HG02588 (cell line): ENCODE measurements at regions not wholly inside any gene's neighbourhood (a gene's known extent, or its start where the extent isn't known, plus 50 kb on each side); places are given as distances from the start of the nearest gene placed in this dataset.
A peak's percentile ranks its signal among the peaks of the same experiment; 100 is the strongest.

Experiments
- ATAC-seq: cut with Tn5 transposase; IDR thresholded peaks from one replicate; pipeline ENCODE4 v1.9.1; 2021; ENCODE audit warnings: mild to moderate bottlenecking, moderate library complexity; ENCODE audit not compliant: unreplicated experiment

- no peak for ATAC-seq
These were observed 137.0 kb upstream of the TNFAIP3 start for GRCh38 chr6:137729866-137730629.

DNA sequence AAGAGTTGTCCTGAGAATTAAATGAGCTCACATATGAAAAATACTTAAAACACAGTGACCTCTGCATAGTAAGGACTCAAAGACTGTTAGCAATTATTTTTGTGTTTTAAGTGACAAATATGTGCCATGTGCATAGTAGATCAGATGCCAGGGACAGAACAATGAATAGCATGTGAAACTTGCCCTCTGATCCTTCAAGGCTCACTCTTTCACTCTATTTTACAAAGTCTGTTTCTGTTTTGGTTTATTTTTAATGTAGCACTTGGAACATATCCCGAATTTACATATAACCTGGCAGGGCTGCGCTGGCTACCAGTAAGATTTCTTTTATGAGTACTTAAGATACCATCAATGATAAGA, 135.5 kb upstream of the TNFAIP3 start:
- ATAC-seq = no peak

DNA sequence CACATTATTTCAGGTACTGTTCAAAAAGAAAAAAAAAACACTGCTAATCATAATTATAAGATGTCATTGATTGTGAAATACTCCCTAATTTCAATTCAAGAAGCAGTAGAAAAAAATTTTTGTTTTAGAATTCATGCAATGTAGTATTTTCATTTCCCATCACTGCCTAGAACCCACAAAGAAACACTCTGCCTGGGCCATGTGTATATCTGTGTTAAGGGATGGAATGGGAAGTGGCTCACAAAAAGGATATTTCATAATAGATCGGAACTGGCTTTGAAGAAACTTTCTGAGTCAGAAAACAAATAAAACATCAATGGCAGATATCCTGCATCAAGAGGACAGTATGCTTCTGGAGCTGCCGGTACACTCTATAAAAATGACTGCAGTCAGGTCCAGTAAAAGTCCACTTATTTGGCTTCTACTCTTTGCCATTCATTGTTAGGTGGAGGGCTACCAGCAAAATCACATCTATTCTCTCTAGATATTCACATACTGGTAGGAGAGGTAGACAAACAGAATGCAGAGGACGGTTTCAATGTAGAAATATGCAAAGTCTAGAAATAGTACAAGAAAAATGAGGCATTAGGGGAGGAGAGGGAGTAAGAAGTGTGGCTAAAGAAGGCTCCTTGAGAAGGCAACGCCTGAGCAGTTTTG, 135.0 kb upstream of the TNFAIP3 start:
- no peak for ATAC-seq

- ATAC-seq = no peak
These were observed 133.7 kb upstream of the TNFAIP3 start for GRCh38 chr6:137733372-137733771.

DNA sequence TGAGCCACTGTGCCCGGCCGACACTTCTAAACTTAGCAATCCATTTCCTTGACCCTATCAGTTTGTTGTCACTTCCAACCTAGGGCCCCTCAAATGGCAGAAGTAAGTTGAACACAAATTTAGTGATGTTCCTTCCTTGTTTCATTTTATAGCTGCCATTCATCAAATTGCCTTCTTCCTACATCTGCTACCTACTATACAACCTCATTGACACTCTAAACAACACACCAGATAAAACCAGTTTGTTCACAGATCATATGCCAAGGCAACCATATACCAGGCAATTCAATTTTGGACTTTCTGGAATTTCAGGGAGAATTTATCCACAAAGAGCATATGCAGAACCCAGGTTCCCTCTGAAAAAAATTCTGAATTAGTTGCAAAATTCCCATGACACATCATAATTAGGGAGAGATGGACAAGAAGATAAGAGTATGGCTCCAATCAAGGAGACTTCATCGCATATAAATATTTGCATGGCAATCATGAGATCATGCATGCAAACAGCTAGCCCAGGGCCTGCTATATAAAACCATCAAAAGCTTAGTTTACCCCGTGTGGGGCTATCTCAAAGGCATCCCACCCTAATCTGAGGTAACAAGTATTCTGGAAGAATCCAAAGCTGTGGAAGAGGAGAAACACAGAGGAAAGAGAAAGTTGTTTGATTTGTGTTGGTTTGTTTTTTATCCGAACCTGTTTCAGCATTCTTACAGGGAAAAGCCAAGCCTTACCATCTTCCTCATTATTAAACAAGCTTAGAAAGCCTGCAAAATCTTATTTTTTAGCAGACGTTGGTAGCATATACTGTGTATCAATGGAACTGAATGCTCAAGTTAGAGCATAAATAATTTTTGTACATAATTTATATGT, 132.8 kb upstream of the TNFAIP3 start:
- ATAC-seq = no peak

DNA sequence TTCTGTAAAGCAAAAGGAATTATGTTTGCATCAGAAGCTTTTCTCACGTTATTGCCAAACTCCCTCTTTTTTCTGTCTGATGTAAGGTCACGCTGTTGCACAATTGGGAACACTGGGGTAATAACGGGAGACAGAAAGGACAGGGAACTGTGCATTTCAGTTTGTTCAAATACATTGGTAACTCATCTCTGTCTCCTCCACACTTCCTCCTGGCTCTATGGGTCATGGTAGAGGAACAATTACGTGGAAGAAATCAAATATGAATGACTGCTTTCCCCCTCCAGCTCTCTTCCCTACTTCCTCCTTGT, 132.2 kb upstream of the TNFAIP3 start:
- ATAC-seq = no peak

- peak; percentile 79 for ATAC-seq
These were observed 130.8 kb upstream of the TNFAIP3 start for GRCh38 chr6:137736048-137736818.

DNA sequence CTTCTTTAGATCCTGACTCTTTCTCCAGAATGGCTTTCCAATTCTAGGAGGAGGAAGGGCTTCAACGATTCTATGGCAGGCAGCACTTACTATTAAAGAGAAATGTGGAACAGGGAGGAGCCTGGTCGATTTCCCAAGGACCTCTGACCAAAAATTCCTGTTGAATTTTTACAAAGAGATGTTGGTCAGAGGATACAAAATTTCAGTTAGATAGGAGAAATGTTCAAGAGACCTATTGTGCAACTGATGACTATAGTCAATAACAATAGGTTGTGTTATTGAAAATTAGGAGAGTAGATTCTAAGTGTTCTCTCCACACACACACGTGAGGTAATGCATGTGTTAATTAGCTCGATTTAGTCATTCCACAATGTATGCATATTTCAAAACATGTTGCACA, 130.1 kb upstream of the TNFAIP3 start:
- ATAC-seq = no peak

DNA sequence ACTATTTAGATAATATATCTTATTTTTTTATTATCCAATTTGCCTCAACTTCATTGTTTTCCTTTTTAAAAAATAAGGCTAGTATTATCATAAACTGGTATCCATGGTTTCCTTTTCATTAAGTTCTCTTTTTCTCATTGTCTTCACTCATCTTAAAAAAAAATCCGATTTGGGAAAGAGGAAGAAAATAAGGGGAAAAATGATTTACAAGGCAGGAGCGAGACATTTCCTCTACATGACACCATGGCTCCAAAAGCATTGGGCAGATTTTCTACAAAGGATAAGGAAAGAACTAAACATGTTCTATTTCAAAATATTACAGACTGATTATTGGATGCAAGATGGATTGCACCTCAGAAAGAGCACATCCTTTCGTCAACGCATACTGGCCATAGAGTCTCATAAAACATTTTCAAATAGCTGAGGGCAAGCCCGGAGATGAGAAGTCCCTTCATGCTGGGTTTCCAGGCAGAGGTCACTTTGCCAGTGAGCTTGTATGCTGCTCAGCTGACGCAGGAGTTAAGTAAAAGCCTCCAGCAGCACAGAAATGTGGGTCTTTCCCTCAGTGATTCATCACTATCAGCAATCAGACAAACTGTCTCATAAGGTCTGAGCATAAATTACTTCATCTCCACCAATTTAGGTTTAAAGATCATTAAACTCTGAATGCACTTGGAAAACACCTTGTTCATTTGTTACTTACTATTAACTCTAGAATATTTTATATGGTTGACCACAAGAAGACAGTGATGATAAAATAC, 129.0 kb upstream of the TNFAIP3 start:
- no peak for ATAC-seq

- ATAC-seq = no peak
These were observed 128.0 kb upstream of the TNFAIP3 start for GRCh38 chr6:137738931-137739504.

DNA sequence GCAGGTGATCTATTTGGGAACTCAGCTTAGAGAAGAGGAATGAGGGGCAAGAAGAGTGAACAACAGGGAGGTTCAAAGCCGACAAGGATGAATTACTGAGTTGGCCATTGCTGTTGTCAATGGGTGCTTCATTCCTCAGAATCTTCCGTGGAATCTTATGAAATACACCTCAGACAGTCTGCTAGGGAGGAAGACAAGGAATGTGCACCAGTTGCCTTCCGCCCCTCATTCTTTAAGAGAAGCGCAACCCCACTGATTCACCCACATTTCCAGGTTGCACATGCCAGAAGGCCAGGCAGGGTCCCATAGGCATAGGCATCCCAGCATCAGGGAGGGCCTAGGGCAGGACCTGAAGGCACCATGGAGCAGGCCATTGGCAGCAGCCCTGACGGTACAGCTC, 127.5 kb upstream of the TNFAIP3 start:
- ATAC-seq = no peak

- ATAC-seq = no peak
These were observed 126.8 kb upstream of the TNFAIP3 start for GRCh38 chr6:137740091-137740755.

GRCh38 chr6:137740967-137741761, 125.9 kb upstream of the TNFAIP3 start:
- ATAC-seq = no peak

DNA sequence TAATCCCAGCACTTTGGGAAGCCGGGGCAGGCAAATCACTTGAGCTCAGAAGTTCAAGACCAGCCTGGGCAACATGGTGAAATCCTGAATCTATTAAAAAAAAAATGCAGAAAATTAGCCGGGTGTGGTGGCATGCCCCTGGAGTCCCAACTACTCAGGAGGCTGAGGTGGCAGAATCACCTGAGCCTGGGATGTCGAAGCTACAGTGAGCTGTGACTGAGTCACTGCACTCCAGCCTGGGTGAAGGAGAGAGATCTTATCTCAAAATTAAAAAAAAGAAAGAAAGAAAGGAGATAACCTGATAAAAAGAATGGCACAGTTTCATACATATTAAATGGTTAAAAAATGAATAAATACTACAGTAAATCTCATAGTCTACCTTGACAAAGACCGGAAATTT, 123.6 kb upstream of the TNFAIP3 start:
- ATAC-seq = no peak

- peak; percentile 75 for ATAC-seq
These were observed 122.2 kb upstream of the TNFAIP3 start for GRCh38 chr6:137744877-137745276.

DNA sequence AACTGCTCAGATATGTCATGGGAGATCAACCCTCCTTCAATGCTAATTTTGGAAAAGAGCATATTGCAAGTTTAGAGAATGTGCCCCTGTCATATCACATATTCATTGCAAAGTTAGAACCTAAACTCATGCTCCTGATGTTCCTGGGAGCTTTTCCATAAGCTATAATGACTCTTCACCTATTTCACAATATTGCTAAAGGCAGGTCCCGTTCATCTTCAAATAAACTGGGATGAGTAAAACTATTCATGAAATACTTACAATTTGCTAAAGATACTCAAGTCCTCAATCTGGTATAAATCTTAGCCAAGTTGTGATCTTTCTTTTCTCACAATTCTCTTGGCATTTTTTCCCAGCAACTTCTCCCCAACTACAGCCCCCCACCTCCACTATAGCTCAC, 121.7 kb upstream of the TNFAIP3 start:
- no peak for ATAC-seq

GRCh38 chr6:137746264-137746663, 120.8 kb upstream of the TNFAIP3 start:
- ATAC-seq = no peak

DNA sequence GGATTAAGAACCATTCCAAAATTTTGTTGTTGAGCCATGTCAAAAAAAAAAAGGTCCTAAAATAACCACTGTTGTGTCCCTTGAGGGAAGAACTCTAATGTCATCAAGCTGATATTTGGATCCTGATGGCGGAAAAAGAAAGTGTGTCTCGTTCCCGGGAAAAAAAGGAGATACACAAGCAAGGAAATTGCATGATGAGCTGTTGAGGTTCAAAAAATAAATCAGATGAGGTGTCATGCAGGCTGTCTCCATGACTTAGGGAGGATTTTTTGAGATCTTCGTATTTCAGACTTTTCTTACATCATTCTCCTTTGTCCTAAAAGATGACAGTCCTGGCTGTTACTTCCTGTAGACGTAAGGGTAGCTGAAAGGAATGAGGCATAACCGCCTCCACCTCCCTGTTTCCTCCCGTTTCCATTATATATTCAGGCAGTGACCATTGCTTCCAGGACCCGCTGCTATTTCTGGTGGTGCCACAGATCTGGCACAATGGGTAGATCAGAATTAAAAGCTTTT, 117.3 kb upstream of the TNFAIP3 start:
- ATAC-seq = no peak

GRCh38 chr6:137750297-137750696, 116.8 kb upstream of the TNFAIP3 start:
- no peak for ATAC-seq
